Nephron (organoid): ENCODE measurements at regions not wholly inside any gene's neighbourhood (a gene's known extent, or its start where the extent isn't known, plus 50 kb on each side); places are given as distances from the start of the nearest gene placed in this dataset.
"Not testable (repeated sequence)": the region's sequence is repeated elsewhere in the genome, so short reads cannot be mapped to it uniquely, and the experiment has no call there.

Experiments used
- H3K27ac Mint-ChIP-seq, 3 experiments: 2 replicates each; pipeline ENCODE4 v1.8.0; 2020; ENCODE audit warnings: mixed read lengths in 3 of 3, mild to moderate bottlenecking in 2 of 3, moderate library complexity in 1 of 3
- H3K27me3 Mint-ChIP-seq: 2 replicates; pipeline ENCODE4 v1.8.0; 2021; ENCODE audit warnings: low read depth, mild to moderate bottlenecking, moderate library complexity, mixed read lengths
- H3K36me3 Mint-ChIP-seq: 2 replicates; pipeline ENCODE4 v1.8.0; 2020; ENCODE audit warnings: low read depth, mixed read lengths
- H3K4me1 Mint-ChIP-seq: 2 replicates; pipeline ENCODE4 v1.8.0; 2020; ENCODE audit warnings: mixed read lengths
- H3K4me3 Mint-ChIP-seq, 3 experiments: 2 replicates each; pipeline ENCODE4 v1.8.0; 2020; ENCODE audit warnings: mild to moderate bottlenecking in 3 of 3, mixed read lengths in 3 of 3, moderate library complexity in 2 of 3
- H3K9me3 Mint-ChIP-seq: 2 replicates; pipeline ENCODE4 v1.8.0; 2020; ENCODE audit warnings: mixed read lengths
- CTCF ChIP-seq, 3 experiments: fragments of 200-600 bp; sonication (generic); IDR thresholded peaks; one replicate each; pipeline ENCODE4 v1.5.0; 2021; ENCODE audit warnings: antibody characterized with exemption in 3 of 3; ENCODE audit not compliant: unreplicated experiment in 3 of 3

- no peaks in the 10 kb centered on the region for H3K9me3 Mint-ChIP-seq
- TF ChIP-seq CTCF (IDR thresholded peaks at IDR 0.05; ENCODE audit: unreplicated experiment in 3 of 3) = no peak
- no peaks in the 10 kb centered on the region for H3K36me3 Mint-ChIP-seq
- no peak overlapping the region for H3K27ac Mint-ChIP-seq
- H3K4me3 Mint-ChIP-seq = no peak overlapping the region
- peaks cover 5% of the 10 kb centered on the region for H3K4me1 Mint-ChIP-seq
- H3K27me3 Mint-ChIP-seq = peaks cover 5% of the 10 kb centered on the region
Observed at GRCh38 chr2:75865083-75865482, 154.4 kb upstream of the GCFC2 start.

- no peaks in the 10 kb centered on the region for H3K9me3 Mint-ChIP-seq
- no peak for TF ChIP-seq CTCF (IDR thresholded peaks at IDR 0.05; ENCODE audit: unreplicated experiment in 3 of 3)
- no peak overlapping the region for H3K27ac Mint-ChIP-seq
- H3K27me3 Mint-ChIP-seq = peaks cover 5% of the 10 kb centered on the region
- H3K4me1 Mint-ChIP-seq = peaks cover 5% of the 10 kb centered on the region
- H3K36me3 Mint-ChIP-seq = no peaks in the 10 kb centered on the region
- H3K4me3 Mint-ChIP-seq = no peak overlapping the region
Observed at GRCh38 chr2:75862547-75862946, 151.8 kb upstream of the GCFC2 start.

GRCh38 chr2:75853436-75853835 lies 142.7 kb upstream of the GCFC2 start:
- Mint-ChIP-seq H3K36me3 (peaks cover 4% of the 10 kb centered on the region), H3K27me3 (peaks cover 3% of the 10 kb centered on the region)

GRCh38 chr2:75852639-75853038 lies 141.9 kb upstream of the GCFC2 start:
- Mint-ChIP-seq H3K36me3 (peaks cover 4% of the 10 kb centered on the region), H3K9me3 (peaks cover 16% of the 10 kb centered on the region), H3K4me3 (no peak overlapping the region), H3K27me3 (peaks cover 3% of the 10 kb centered on the region), H3K27ac (no peak overlapping the region), H3K4me1 (peaks cover 4% of the 10 kb centered on the region)
- no peak for TF ChIP-seq CTCF (IDR thresholded peaks at IDR 0.05; ENCODE audit: unreplicated experiment in 3 of 3)

More at GRCh38 chr2:75853436-75853835, 142.7 kb upstream of the GCFC2 start:
- Mint-ChIP-seq H3K27ac (no peak overlapping the region), H3K4me1 (peaks cover 4% of the 10 kb centered on the region), H3K4me3 (no peak overlapping the region), H3K9me3 (peaks cover 16% of the 10 kb centered on the region)
- TF ChIP-seq CTCF (IDR thresholded peaks at IDR 0.05; ENCODE audit: unreplicated experiment in 3 of 3) = no peak

GRCh38 chr2:75846683-75847190 lies 136.0 kb upstream of the GCFC2 start:
- H3K27me3 Mint-ChIP-seq = no peaks in the 10 kb centered on the region
- H3K4me3 Mint-ChIP-seq = no peak overlapping the region
- no peaks in the 10 kb centered on the region for H3K36me3 Mint-ChIP-seq
- H3K9me3 Mint-ChIP-seq = no peaks in the 10 kb centered on the region
- TF ChIP-seq CTCF (IDR thresholded peaks at IDR 0.05; ENCODE audit: unreplicated experiment in 3 of 3) = no peak
- no peaks in the 10 kb centered on the region for H3K4me1 Mint-ChIP-seq
- no peak overlapping the region for H3K27ac Mint-ChIP-seq

- Mint-ChIP-seq H3K27ac (no peak overlapping the region), H3K36me3 (no peaks in the 10 kb centered on the region), H3K27me3 (peaks cover under 1% of the 10 kb centered on the region), H3K4me3 (no peak overlapping the region), H3K9me3 (peaks cover 2% of the 10 kb centered on the region), H3K4me1 (no peaks in the 10 kb centered on the region)
- TF ChIP-seq CTCF (IDR thresholded peaks at IDR 0.05; ENCODE audit: unreplicated experiment in 3 of 3) = no peak
Observed at GRCh38 chr2:75844651-75845050, 133.9 kb upstream of the GCFC2 start.

GRCh38 chr2:75834588-75834987 lies 123.9 kb upstream of the GCFC2 start:
- H3K36me3 Mint-ChIP-seq, H3K27me3 Mint-ChIP-seq, H3K4me1 Mint-ChIP-seq, H3K27ac Mint-ChIP-seq, H3K4me3 Mint-ChIP-seq: not testable (repeated sequence)
- H3K9me3 Mint-ChIP-seq = peaks cover 17% of the 10 kb centered on the region
